Ectodermal cell (in vitro differentiated cells): ENCODE measurements at regions not wholly inside any gene's neighbourhood (a gene's known extent, or its start where the extent isn't known, plus 50 kb on each side); places are given as distances from the start of the nearest gene placed in this dataset.
"Not testable (repeated sequence)": the region's sequence is repeated elsewhere in the genome, so short reads cannot be mapped to it uniquely, and the experiment has no call there.

Source experiments
- H3K27ac ChIP-seq: 2 replicates; pipeline ENCODE4 v1.7.0; 2013; ENCODE audit warnings: mild to moderate bottlenecking, low read depth, low read length; ENCODE audit not compliant: insufficient read depth, poor library complexity, severe bottlenecking
- H3K27me3 ChIP-seq: 2 replicates; pipeline ENCODE4 v1.7.0; 2013; ENCODE audit warnings: mild to moderate bottlenecking, low read length; ENCODE audit not compliant: insufficient read depth, control insufficient read depth, poor library complexity, severe bottlenecking
- H3K36me3 ChIP-seq: one replicate; pipeline ENCODE4 v1.7.0; 2013; ENCODE audit warnings: low read length; ENCODE audit not compliant: control insufficient read depth, insufficient read depth
- H3K4me1 ChIP-seq: one replicate; pipeline ENCODE4 v1.7.0; 2013; ENCODE audit warnings: low read length; ENCODE audit not compliant: control insufficient read depth, insufficient read depth
- H3K4me3 ChIP-seq: 2 replicates; pipeline ENCODE4 v1.7.0; 2013; ENCODE audit warnings: low read depth, low read length, control low read depth; ENCODE audit not compliant: insufficient read depth
- H3K9me3 ChIP-seq: 2 replicates; pipeline ENCODE4 v1.7.0; 2013; ENCODE audit warnings: mild to moderate bottlenecking, low read length, moderate library complexity; ENCODE audit not compliant: control insufficient read depth
- WGBS, 2 experiments: methylation state at CpG; one replicate each; pipeline ENCODE4 v1.1.7; 2013; ENCODE audit warnings: missing lambda C conversion rate in 2 of 2; 5-methylcytosine and 5-hydroxymethylcytosine counted together

- WGBS, 2 experiments: 92 to 93% methylated on average over 3 of the region's 3 CpGs
- H3K27ac ChIP-seq: no peak overlapping the region
- no peaks in the 10 kb centered on the region for H3K36me3 ChIP-seq
- H3K4me1 ChIP-seq: no peaks in the 10 kb centered on the region
- no peaks in the 10 kb centered on the region for H3K9me3 ChIP-seq
- H3K4me3 ChIP-seq: no peak overlapping the region
- H3K27me3 ChIP-seq: no peaks in the 10 kb centered on the region
Observed at GRCh38 chr6:8943073-8943472, 507.7 kb upstream of the SLC35B3 start.

DNA sequence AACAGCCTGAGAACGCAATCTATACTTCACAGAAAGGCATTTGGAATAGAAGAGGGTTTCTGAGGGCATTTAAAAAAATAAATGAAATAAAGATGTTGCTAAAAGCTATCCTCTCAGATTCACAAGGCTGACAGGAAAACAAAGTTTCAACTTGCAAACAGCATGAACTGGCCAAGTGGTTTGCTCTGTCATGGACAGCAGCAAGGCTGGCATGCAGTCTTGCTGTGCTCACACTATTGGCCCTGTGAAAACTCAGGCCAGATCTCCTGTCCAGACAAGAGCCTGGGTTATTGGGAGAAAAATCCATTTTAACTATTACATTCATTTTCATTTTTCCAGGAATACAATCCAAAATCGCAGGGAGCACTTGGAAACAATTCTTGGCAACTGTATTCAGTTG lies 506.2 kb upstream of the SLC35B3 start:
- no peaks in the 10 kb centered on the region for H3K36me3 ChIP-seq
- WGBS, 2 experiments: 94% methylated on average over 2 of the region's 2 CpGs

GRCh38 chr6:8940356-8940755 lies 505.0 kb upstream of the SLC35B3 start:
- Histone ChIP-seq H3K4me3 (no peak overlapping the region), H3K27me3 (no peaks in the 10 kb centered on the region), H3K9me3 (no peaks in the 10 kb centered on the region), H3K4me1 (no peaks in the 10 kb centered on the region), H3K27ac (no peak overlapping the region), H3K36me3 (no peaks in the 10 kb centered on the region)
- 95% methylated on average over 6 of the region's 6 CpGs for WGBS, 2 experiments

More for the DNA sequence above, 506.2 kb upstream of the SLC35B3 start:
- Histone ChIP-seq H3K9me3 (no peaks in the 10 kb centered on the region), H3K27ac (no peak overlapping the region), H3K4me1 (no peaks in the 10 kb centered on the region), H3K4me3 (no peak overlapping the region), H3K27me3 (no peaks in the 10 kb centered on the region)

GRCh38 chr6:8939615-8940014 lies 504.3 kb upstream of the SLC35B3 start:
- WGBS, 2 experiments: 73 to 85% methylated on average over 4 of the region's 4 CpGs

GRCh38 chr6:8934318-8934717 lies 499.0 kb upstream of the SLC35B3 start:
- H3K4me1 ChIP-seq: no peaks in the 10 kb centered on the region
- H3K36me3 ChIP-seq: no peaks in the 10 kb centered on the region
- no peaks in the 10 kb centered on the region for H3K9me3 ChIP-seq
- H3K27ac ChIP-seq: no peak overlapping the region
- no peak overlapping the region for H3K4me3 ChIP-seq
- WGBS, 2 experiments: 75 to 87% methylated on average over 4 of the region's 4 CpGs
- no peaks in the 10 kb centered on the region for H3K27me3 ChIP-seq

More at GRCh38 chr6:8939615-8940014, 504.3 kb upstream of the SLC35B3 start:
- Histone ChIP-seq H3K27ac (no peak overlapping the region), H3K27me3 (no peaks in the 10 kb centered on the region), H3K4me1 (no peaks in the 10 kb centered on the region), H3K9me3 (no peaks in the 10 kb centered on the region), H3K4me3 (no peak overlapping the region), H3K36me3 (no peaks in the 10 kb centered on the region)

GRCh38 chr6:8930009-8930408 lies 494.7 kb upstream of the SLC35B3 start:
- Histone ChIP-seq H3K4me1 (no peaks in the 10 kb centered on the region), H3K4me3 (no peak overlapping the region), H3K9me3 (no peaks in the 10 kb centered on the region), H3K27me3 (no peaks in the 10 kb centered on the region), H3K36me3 (no peaks in the 10 kb centered on the region), H3K27ac (no peak overlapping the region)
- 92 to 98% methylated on average over 3 of the region's 3 CpGs for whole genome bisulfite sequencing, 2 experiments

- H3K4me3 ChIP-seq, H3K4me1 ChIP-seq, H3K27me3 ChIP-seq, H3K36me3 ChIP-seq, H3K9me3 ChIP-seq, H3K27ac ChIP-seq: not testable (repeated sequence)
- WGBS, 2 experiments: 71% methylated on average over 1 of the region's 1 CpG; no CpG with 5 or more reads in 1 of the 2 experiments
Observed at GRCh38 chr6:8920244-8920643, 484.9 kb upstream of the SLC35B3 start.

DNA sequence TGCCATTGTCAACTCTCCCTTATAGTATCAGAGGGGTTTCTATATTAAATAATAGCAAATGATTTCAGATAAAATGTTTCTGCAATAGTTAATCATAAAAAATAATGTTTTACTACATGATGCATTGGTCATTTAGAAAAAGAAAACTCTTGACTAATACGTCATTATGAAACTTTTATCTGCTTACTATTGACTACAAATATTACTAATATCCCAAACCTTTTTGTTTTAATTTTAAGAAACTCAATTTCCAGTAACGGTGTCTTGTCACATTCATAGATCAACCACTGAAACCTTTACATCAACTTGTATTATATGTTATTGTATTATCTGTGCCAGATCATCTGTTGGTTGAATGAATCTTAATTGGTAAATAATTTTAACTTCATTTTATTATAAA lies 482.9 kb upstream of the SLC35B3 start:
- Histone ChIP-seq H3K9me3 (no peaks in the 10 kb centered on the region), H3K4me3 (no peak overlapping the region), H3K36me3 (no peaks in the 10 kb centered on the region), H3K4me1 (no peaks in the 10 kb centered on the region), H3K27me3 (no peaks in the 10 kb centered on the region), H3K27ac (no peak overlapping the region)
- WGBS, 2 experiments: 90 to 100% methylated on average over 1 to 2 of the region's 2 CpGs

GRCh38 chr6:8914700-8915099 lies 479.4 kb upstream of the SLC35B3 start:
- Histone ChIP-seq H3K27ac (no peak overlapping the region), H3K4me3 (no peak overlapping the region), H3K27me3 (no peaks in the 10 kb centered on the region), H3K36me3 (no peaks in the 10 kb centered on the region), H3K4me1 (no peaks in the 10 kb centered on the region), H3K9me3 (no peaks in the 10 kb centered on the region)
- WGBS, 2 experiments: 86 to 89% methylated on average over 9 of the region's 9 CpGs

GRCh38 chr6:8908638-8909037 lies 473.3 kb upstream of the SLC35B3 start:
- no peaks in the 10 kb centered on the region for H3K36me3 ChIP-seq
- H3K27ac ChIP-seq: no peak overlapping the region
- 89 to 97% methylated on average over 3 of the region's 3 CpGs for WGBS, 2 experiments

GRCh38 chr6:8906699-8907098 lies 471.4 kb upstream of the SLC35B3 start:
- H3K27ac ChIP-seq: no peak overlapping the region
- no peaks in the 10 kb centered on the region for H3K27me3 ChIP-seq
- no peaks in the 10 kb centered on the region for H3K4me1 ChIP-seq
- no peaks in the 10 kb centered on the region for H3K9me3 ChIP-seq
- H3K36me3 ChIP-seq: no peaks in the 10 kb centered on the region
- no peak overlapping the region for H3K4me3 ChIP-seq

More at GRCh38 chr6:8908638-8909037, 473.3 kb upstream of the SLC35B3 start:
- H3K4me3 ChIP-seq: no peak overlapping the region
- no peaks in the 10 kb centered on the region for H3K4me1 ChIP-seq
- H3K9me3 ChIP-seq: no peaks in the 10 kb centered on the region
- H3K27me3 ChIP-seq: no peaks in the 10 kb centered on the region
